Mammary epithelial cell (primary cell): ENCODE measurements at regions not wholly inside any gene's neighbourhood (a gene's known extent, or its start where the extent isn't known, plus 50 kb on each side); places are given as distances from the start of the nearest gene placed in this dataset.

Experiments
- CTCF ChIP-seq, 2 donors: IDR thresholded peaks in 1 of 2; conservative IDR thresholded peaks in 1 of 2; 2 replicates each; pipeline ENCODE4 v1.5.1; 2011 to 2012; ENCODE audit warnings: inconsistent platforms in 2 of 2, low read length in 2 of 2, mild to moderate bottlenecking in 2 of 2, control low read depth in 1 of 2, low read depth in 1 of 2; ENCODE audit not compliant: insufficient read depth in 1 of 2; ENCODE audit errors: extremely low read depth in 1 of 2
- EZH2 ChIP-seq: IDR thresholded peaks from 2 replicates; pipeline ENCODE4 v1.6.1; 2012; ENCODE audit warnings: low read length, inconsistent platforms, borderline replicate concordance

GRCh38 chr5:145260670-145261069 lies 574.5 kb downstream of the PRELID2 start:
- TF ChIP-seq EZH2, result no peak
- TF ChIP-seq CTCF (conservative IDR thresholded peaks at IDR 0.05 in 1 of 2, IDR thresholded peaks at IDR 0.05 in 1 of 2; ENCODE audit: extremely low read depth in 1 of 2, insufficient read depth in 1 of 2, low read depth in 1 of 2, low read length in 2 of 2), result no peak
